SW 1271 (cell line): ENCODE measurements at regions not wholly inside any gene's neighbourhood (a gene's known extent, or its start where the extent isn't known, plus 50 kb on each side); places are given as distances from the start of the nearest gene placed in this dataset.
A peak's percentile ranks its signal among the peaks of the same experiment; 100 is the strongest.

Experiments used
- DNase-seq, 2 experiments: peaks; one replicate each; lab custom pipeline; 2025; lab: John Stamatoyannopoulos, UW

GRCh38 chr12:30151831-30152230 lies 368.1 kb upstream of the TMTC1 start:
- DNase-seq = no peak

GRCh38 chr12:30146561-30146960 lies 362.8 kb upstream of the TMTC1 start:
- no peak for DNase-seq

GRCh38 chr12:30145684-30146032 lies 361.9 kb upstream of the TMTC1 start:
- no peak for DNase-seq

- no peak for DNase-seq
These were observed 361.3 kb upstream of the TMTC1 start for GRCh38 chr12:30144777-30145683.

- no peak for DNase-seq
These were observed 358.6 kb upstream of the TMTC1 start for GRCh38 chr12:30142301-30142700.

- DNase-seq = no peak
These were observed 354.7 kb upstream of the TMTC1 start for GRCh38 chr12:30138483-30138882.

GRCh38 chr12:30136696-30137095 lies 353.0 kb upstream of the TMTC1 start:
- DNase-seq = no peak

DNA sequence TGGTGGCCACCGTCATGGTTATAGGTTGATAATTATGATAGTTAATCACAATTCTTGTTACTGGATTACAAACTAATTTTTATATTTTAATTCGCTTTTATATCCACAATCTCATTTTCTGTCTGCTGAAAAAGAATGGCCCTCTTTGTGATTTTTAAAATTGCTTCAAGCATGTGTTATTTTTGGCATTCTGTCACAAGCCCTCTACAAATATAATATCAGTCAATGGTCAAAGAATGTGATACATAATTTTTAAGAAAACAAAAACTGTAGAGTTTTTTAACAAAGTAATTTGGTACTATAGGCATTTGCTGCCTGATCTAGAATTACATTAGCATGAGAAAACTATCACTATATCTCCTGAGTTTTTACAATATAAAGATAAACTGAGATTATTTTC lies 352.0 kb upstream of the TMTC1 start:
- no peak for DNase-seq

GRCh38 chr12:30134229-30134628 lies 350.5 kb upstream of the TMTC1 start:
- peak in 1 of 2 experiments; percentile 7 for DNase-seq

GRCh38 chr12:30126944-30127343 lies 343.2 kb upstream of the TMTC1 start:
- DNase-seq = no peak

DNA sequence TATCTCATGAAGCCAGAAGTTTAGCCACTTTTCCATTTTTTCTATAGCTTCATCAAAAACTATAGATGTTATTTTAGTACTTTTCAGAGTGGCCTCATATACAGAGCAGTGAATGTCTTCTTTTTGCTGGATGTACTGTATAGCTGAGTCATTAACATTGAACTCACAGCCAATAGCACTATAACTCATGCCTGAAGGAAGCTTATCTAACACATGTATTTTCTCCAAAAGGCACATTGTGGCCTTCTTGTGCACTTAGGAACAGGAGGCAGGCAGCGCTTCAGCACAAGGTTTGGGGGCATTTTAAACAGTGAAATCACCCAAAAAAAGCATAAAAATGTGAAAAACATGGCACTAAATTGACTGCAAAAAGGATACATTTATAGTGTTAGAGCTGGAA lies 336.8 kb upstream of the TMTC1 start:
- DNase-seq = no peak

- DNase-seq = no peak
These were observed 333.7 kb upstream of the TMTC1 start for GRCh38 chr12:30117483-30117882.

DNA sequence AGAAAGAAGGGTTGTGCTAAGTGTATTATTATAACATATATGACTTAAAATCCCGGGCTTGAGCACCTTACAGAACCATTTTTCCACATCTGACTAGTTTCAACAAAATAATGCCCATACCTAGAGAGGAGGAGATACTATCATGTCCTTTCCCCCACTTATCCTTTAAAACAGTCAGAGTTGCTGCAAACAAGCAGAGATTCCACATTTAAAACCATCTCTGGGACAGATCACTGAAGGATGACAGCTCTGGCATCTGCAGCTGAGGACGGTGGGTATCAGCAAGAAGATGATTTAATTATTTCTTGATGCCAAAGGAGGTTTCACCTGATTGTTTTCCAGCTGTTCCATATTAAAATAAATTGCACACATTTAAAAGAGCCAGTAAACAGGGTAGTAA lies 328.0 kb upstream of the TMTC1 start:
- no peak for DNase-seq

DNA sequence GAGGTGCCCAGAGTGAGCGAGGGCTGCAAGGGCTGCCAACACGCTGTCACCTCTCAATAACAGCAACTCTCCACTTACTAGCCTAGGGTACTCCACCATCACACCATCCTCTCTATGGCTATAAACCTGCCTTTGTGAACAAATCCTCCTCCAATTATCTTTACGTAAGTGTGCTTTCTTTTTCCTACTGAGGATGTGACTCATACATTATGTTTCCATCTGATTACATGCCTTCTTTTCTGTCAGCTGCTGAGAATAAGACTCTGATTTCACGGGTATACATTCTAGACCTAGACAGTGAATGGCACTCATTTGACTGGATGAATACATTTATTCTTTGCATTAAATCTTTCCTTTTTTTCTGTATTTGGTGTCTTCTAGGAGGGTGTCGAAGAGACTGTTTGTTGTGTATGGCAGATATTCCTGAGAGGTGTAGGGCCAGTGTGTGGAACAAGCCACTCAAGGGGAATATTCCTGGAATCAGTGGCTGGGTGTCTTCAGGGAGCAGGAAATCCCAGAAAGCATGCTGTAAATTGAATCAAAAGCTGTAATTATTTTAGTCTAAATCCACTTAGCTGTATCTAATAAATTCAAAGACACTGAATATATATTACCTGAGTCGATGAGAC lies 327.3 kb upstream of the TMTC1 start:
- DNase-seq = peak in 1 of 2 experiments; percentile 18

GRCh38 chr12:30110498-30110897 lies 326.8 kb upstream of the TMTC1 start:
- no peak for DNase-seq

DNA sequence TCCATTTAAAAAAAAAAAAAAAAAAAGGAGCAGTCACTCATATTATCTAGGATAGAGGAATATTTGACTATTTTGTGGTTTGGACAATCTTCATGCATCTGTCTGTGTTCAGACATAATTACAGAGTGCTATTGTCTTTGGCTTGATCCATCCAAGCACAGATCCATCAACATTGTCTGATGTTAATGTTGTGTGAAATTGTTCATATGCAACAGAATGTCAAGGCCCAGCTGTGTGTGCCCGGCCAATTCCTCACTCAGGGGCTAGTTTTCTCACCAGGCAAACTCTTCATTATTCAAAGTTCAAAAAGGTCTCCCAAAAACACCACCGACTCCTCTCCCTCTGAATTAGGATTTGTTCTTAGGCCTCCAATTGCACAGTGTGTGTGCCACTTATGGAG lies 324.9 kb upstream of the TMTC1 start:
- no peak for DNase-seq

DNA sequence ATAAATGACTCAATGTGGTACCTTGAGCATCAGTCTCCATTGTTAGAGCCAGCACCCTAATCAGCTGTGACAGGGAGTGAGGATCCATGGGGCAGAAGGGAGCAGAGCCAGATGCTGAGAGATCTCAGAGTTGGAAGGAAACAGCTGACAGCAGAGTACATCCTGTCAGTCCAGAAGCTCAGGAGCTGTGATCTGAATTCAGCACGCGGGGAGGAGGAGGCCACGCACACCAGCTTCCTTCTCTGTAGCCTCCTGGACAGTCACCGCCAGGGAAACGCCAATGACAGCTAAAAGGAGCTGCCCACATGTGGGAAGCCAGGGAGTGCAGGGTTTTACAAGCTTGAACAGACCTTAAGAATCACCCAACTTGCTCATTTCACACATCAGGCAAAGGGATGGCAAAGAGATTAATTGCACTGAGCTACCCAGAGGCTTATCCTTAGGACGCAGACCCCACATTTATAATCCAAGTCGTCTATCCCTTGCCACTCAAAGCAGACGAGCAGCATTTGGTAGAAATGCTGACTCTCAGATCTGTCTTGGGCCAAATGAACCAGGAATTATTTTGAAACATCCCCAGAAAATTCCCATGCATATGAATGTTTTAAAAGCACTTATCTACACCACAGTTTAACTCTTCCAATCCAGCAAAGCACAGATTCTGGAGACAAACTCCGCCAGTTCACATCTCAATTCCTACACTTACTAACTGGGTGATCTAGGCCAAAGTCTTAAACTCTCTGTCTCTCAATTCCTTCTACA lies 322.6 kb upstream of the TMTC1 start:
- DNase-seq = no peak

GRCh38 chr12:30105505-30105904 lies 321.8 kb upstream of the TMTC1 start:
- no peak for DNase-seq

- DNase-seq = no peak
These were observed 321.2 kb upstream of the TMTC1 start for GRCh38 chr12:30104971-30105370.

- no peak for DNase-seq
These were observed 317.0 kb upstream of the TMTC1 start for GRCh38 chr12:30100741-30101140.

DNA sequence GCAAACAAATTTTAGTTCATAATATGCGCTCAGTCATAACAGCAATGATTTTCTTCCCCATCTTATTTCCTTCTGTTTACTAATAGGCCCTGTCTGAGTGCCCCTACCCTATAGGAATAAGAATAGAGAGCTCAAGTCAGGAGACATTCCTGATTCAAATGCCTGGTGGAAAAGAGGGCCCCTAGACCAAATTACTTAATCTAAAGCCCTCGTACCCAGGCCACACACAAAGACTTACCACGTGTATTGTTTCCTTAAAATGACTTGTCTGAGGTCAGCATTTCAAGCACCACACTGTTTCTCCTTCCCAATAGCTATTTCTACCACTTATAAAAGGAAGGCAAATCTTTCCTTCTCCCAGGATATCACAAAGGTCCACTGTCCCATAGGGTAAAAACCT lies 314.9 kb upstream of the TMTC1 start:
- DNase-seq = no peak

DNA sequence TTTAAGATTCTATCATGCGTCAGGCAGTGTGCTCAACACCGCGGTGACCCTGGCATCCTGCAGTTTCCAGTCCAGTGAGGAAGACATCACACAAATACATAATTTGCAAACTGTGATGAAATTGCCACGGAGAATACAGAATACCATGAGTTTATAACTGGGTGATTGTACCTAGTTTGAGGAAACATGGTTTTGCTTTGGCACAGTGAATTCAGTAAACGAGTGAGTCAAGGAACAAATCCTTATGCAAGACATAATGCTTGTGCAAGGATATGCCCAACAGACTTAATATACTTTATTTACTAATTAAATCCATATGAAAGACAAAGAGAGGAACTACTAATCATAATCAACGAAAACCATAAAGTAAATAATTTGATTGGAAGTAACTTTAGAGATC lies 311.8 kb upstream of the TMTC1 start:
- no peak for DNase-seq
